GM23338 (cell line): ENCODE measurements at regions not wholly inside any gene's neighbourhood (a gene's known extent, or its start where the extent isn't known, plus 50 kb on each side); places are given as distances from the start of the nearest gene placed in this dataset.

Source experiments
- ATAC-seq: fragments of 200-7000 bp; cut with Tn5 transposase; 3 replicates; pipeline ENCODE4 v1.9.1; 2020
- DNase-seq: peaks from one replicate; pipeline ENCODE4 v3.0.0-alpha.2; 2015; ENCODE audit warnings: low spot score
- H2AFZ ChIP-seq: fragments of 200-600 bp; sonication (generic); 2 replicates; pipeline ENCODE4 v1.8.0; 2016; ENCODE audit warnings: antibody characterized with exemption, mild to moderate bottlenecking, moderate library complexity
- H3F3A ChIP-seq: fragments of 200-600 bp; sonication (generic); replicated peaks from 2 replicates; pipeline ENCODE4 v1.8.0; 2017; ENCODE audit warnings: antibody characterized with exemption, mixed run types, low read depth
- H3K27ac ChIP-seq: fragments of 200-600 bp; sonication (generic); 2 replicates; pipeline ENCODE4 v1.6.1; 2016; ENCODE audit warnings: low read depth
- H3K27me3 ChIP-seq: fragments of 200-600 bp; sonication (generic); 2 replicates; pipeline ENCODE4 v1.8.0; 2016; ENCODE audit warnings: mild to moderate bottlenecking, mixed run types, moderate library complexity; ENCODE audit not compliant: insufficient read depth
- H3K36me3 ChIP-seq: fragments of 200-600 bp; sonication (generic); 2 replicates; pipeline ENCODE4 v1.8.0; 2016; ENCODE audit warnings: mild to moderate bottlenecking; ENCODE audit not compliant: insufficient read depth
- H3K4me1 ChIP-seq: fragments of 200-600 bp; sonication (generic); 2 replicates; pipeline ENCODE4 v1.8.0; 2016; ENCODE audit warnings: mild to moderate bottlenecking, moderate library complexity; ENCODE audit not compliant: insufficient read depth
- H3K4me2 ChIP-seq: fragments of 200-600 bp; sonication (generic); 2 replicates; pipeline ENCODE4 v1.7.1; 2017; ENCODE audit warnings: mixed run types
- H3K4me3 ChIP-seq: fragments of 200-600 bp; sonication (generic); 2 replicates; pipeline ENCODE4 v1.6.1; 2016; ENCODE audit warnings: mixed run types
- H3K79me2 ChIP-seq: fragments of 200-600 bp; sonication (generic); replicated peaks from 2 replicates; pipeline ENCODE4 v1.8.0; 2017; ENCODE audit warnings: mild to moderate bottlenecking; ENCODE audit not compliant: insufficient read depth
- H3K9me2 ChIP-seq: fragments of 200-600 bp; sonication (generic); 2 replicates; pipeline ENCODE4 v1.8.0; 2017; ENCODE audit not compliant: insufficient read depth
- H4K20me1 ChIP-seq: fragments of 200-600 bp; sonication (generic); replicated peaks from 2 replicates; pipeline ENCODE4 v1.8.0; 2017; ENCODE audit warnings: mild to moderate bottlenecking; ENCODE audit not compliant: insufficient read depth
- H3K27ac Mint-ChIP-seq: 2 replicates; pipeline ENCODE4 v1.8.0; 2020; ENCODE audit warnings: inconsistent platforms, mild to moderate bottlenecking, moderate library complexity, mixed read lengths
- H3K27me3 Mint-ChIP-seq: 3 replicates; pipeline ENCODE4 v1.8.0; 2022; ENCODE audit warnings: low read depth, mild to moderate bottlenecking, moderate library complexity, mixed read lengths, inconsistent platforms; ENCODE audit not compliant: insufficient read depth, poor library complexity
- H3K36me3 Mint-ChIP-seq: 3 replicates; pipeline ENCODE4 v1.8.0; 2021; ENCODE audit warnings: low read depth, mild to moderate bottlenecking, inconsistent platforms, moderate library complexity, mixed read lengths
- H3K4me1 Mint-ChIP-seq: 3 replicates; pipeline ENCODE4 v1.8.0; 2020; ENCODE audit warnings: mild to moderate bottlenecking, inconsistent platforms, mixed read lengths
- H3K4me3 Mint-ChIP-seq: 3 replicates; pipeline ENCODE4 v1.8.0; 2021; ENCODE audit warnings: moderate library complexity, mild to moderate bottlenecking, inconsistent platforms, mixed read lengths
- H3K9me3 Mint-ChIP-seq: 3 replicates; pipeline ENCODE4 v1.8.0; 2020; ENCODE audit warnings: moderate library complexity, mild to moderate bottlenecking, inconsistent platforms, mixed read lengths
- CREB1 ChIP-seq: fragments of 250-450 bp; sonication (Bioruptor Pico); IDR thresholded peaks from 2 replicates; pipeline ENCODE4 v1.5.0; 2020; ENCODE audit warnings: low read depth, mild to moderate bottlenecking, moderate library complexity
- EZH2 ChIP-seq: fragments of 200-600 bp; sonication (generic); IDR thresholded peaks from one replicate; pipeline ENCODE4 v1.8.0; 2017; ENCODE audit warnings: antibody characterized with exemption, mild to moderate bottlenecking, low read depth; ENCODE audit not compliant: unreplicated experiment
- EZH2phosphoT487 ChIP-seq: fragments of 200-600 bp; sonication (generic); IDR thresholded peaks from one replicate; pipeline ENCODE4 v1.8.1; 2018; ENCODE audit warnings: antibody characterized with exemption; ENCODE audit not compliant: unreplicated experiment
- JUNB ChIP-seq: IDR thresholded peaks from one replicate; pipeline ENCODE4 v1.6.1; 2016; ENCODE audit warnings: antibody characterized with exemption; ENCODE audit not compliant: unreplicated experiment
- NANOG ChIP-seq: IDR thresholded peaks from 2 replicates; pipeline ENCODE4 v1.6.1; 2016; ENCODE audit warnings: antibody characterized with exemption, borderline replicate concordance
- POLR2AphosphoS5 ChIP-seq: IDR thresholded peaks from 2 replicates; pipeline ENCODE4 v1.6.1; 2016; ENCODE audit warnings: antibody characterized with exemption, low read depth
- REST ChIP-seq: IDR thresholded peaks from one replicate; pipeline ENCODE4 v1.6.1; 2018; ENCODE audit warnings: antibody characterized with exemption; ENCODE audit not compliant: unreplicated experiment
- STAT1 ChIP-seq: IDR thresholded peaks from one replicate; pipeline ENCODE4 v1.6.1; 2016; ENCODE audit warnings: antibody characterized with exemption; ENCODE audit not compliant: unreplicated experiment
- ZNF114 ChIP-seq: fragments of 250-450 bp; sonication (Bioruptor Pico); IDR thresholded peaks from 2 replicates; pipeline ENCODE4 v1.5.0; 2020; ENCODE audit warnings: mild to moderate bottlenecking, moderate library complexity
- ZNF331 ChIP-seq: fragments of 250-450 bp; sonication (Bioruptor Pico); IDR thresholded peaks from 2 replicates; pipeline ENCODE4 v1.5.0; 2020; ENCODE audit warnings: low read depth, mild to moderate bottlenecking, moderate library complexity
- ZNF462 ChIP-seq: fragments of 250-450 bp; sonication (Bioruptor Pico); IDR thresholded peaks from 2 replicates; pipeline ENCODE4 v1.5.0; 2020; ENCODE audit warnings: mild to moderate bottlenecking, moderate library complexity
- TF ChIP-seq, protein P1 (sequence below): IDR thresholded peaks from 2 replicates; pipeline ENCODE4 v1.6.1; 2016; ENCODE audit warnings: antibody characterized with exemption
- TF ChIP-seq, protein P2 (sequence below), 2 experiments: fragments of 200-600 bp in 1 of 2; sonication (generic) in 1 of 2; conservative IDR thresholded peaks; 2 replicates each; pipeline versions ENCODE4 v1.5.1 to v1.6.1; 2016 to 2017; ENCODE audit warnings: antibody characterized with exemption in 2 of 2, low read depth in 2 of 2, mild to moderate bottlenecking in 2 of 2, moderate library complexity in 1 of 2

DNA sequence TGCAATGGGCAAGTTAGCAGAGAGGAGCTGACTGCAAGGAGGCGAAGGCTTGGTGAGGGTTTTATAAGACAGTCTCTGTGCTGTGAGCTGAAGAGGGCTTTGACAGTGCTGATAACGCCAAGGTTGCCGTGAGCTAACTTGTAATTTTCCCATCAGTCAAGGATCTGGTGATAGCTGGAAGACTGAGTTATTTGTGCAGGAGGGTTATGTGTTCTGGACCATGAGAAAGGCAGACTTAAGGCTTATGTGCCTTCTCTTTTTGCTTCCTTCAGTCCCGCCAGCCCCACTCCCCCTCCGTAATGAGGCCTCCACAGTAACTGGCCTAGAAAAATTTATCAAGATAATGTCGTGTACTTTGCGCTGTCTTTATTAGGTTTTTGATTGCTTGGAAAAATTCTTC lies 94.6 kb downstream of the RTP5 start:
- Mint-ChIP-seq H3K4me1 (peaks cover 3% of the 10 kb centered on the region; the same call in 1 of the 3 replicates), H3K27ac (no peak overlapping the region), H3K4me3 (no peak overlapping the region), H3K9me3 (no peaks in the 10 kb centered on the region), H3K36me3 (no peaks in the 10 kb centered on the region), H3K27me3 (peaks cover 2% of the 10 kb centered on the region)
- Histone ChIP-seq H3K36me3 (no peaks in the 10 kb centered on the region), H3K4me1 (no peaks in the 10 kb centered on the region), H3K27ac (no peak overlapping the region), H2AFZ (no peak overlapping the region), H3F3A (no peaks in the 10 kb centered on the region), H3K9me2 (no peaks in the 10 kb centered on the region), H3K4me3 (no peak overlapping the region), H3K4me2 (no peak overlapping the region), H3K79me2 (no peaks in the 10 kb centered on the region), H3K27me3 (no peaks in the 10 kb centered on the region), H4K20me1 (peaks cover 5% of the 10 kb centered on the region; the same call in 1 of the 2 replicates)
- TF ChIP-seq NANOG (no peak), EZH2 (no peak), ZNF114 (no peak), CREB1 (no peak), ZNF462 (CRISPR knock-in tag) (no peak), ZNF331 (CRISPR knock-in tag) (no peak), JUNB (no peak), EZH2phosphoT487 (no peak), POLR2AphosphoS5 (no peak), REST (no peak), STAT1 (no peak)
- TF ChIP-seq, protein P1, sequence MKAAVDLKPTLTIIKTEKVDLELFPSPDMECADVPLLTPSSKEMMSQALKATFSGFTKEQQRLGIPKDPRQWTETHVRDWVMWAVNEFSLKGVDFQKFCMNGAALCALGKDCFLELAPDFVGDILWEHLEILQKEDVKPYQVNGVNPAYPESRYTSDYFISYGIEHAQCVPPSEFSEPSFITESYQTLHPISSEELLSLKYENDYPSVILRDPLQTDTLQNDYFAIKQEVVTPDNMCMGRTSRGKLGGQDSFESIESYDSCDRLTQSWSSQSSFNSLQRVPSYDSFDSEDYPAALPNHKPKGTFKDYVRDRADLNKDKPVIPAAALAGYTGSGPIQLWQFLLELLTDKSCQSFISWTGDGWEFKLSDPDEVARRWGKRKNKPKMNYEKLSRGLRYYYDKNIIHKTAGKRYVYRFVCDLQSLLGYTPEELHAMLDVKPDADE, result no peak
- TF ChIP-seq, protein P2, sequence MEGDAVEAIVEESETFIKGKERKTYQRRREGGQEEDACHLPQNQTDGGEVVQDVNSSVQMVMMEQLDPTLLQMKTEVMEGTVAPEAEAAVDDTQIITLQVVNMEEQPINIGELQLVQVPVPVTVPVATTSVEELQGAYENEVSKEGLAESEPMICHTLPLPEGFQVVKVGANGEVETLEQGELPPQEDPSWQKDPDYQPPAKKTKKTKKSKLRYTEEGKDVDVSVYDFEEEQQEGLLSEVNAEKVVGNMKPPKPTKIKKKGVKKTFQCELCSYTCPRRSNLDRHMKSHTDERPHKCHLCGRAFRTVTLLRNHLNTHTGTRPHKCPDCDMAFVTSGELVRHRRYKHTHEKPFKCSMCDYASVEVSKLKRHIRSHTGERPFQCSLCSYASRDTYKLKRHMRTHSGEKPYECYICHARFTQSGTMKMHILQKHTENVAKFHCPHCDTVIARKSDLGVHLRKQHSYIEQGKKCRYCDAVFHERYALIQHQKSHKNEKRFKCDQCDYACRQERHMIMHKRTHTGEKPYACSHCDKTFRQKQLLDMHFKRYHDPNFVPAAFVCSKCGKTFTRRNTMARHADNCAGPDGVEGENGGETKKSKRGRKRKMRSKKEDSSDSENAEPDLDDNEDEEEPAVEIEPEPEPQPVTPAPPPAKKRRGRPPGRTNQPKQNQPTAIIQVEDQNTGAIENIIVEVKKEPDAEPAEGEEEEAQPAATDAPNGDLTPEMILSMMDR (conservative IDR thresholded peaks at IDR 0.05; ENCODE audit: low read depth in 2 of 2), result no peak
- DNase-seq (no peak), ATAC-seq (no peak)
